ENCODE measurements at regions not wholly inside any gene's neighbourhood (a gene's known extent, or its start where the extent isn't known, plus 50 kb on each side); places are given as distances from the start of the nearest gene placed in this dataset.

- Mint-ChIP-seq H3K27ac (no peak overlapping the region), H3K9me3 (peaks cover 9% of the 10 kb centered on the region), H3K36me3 (ENCODE audit: low read depth) (no peaks in the 10 kb centered on the region), H3K4me3 (no peak overlapping the region), H3K27me3 (peaks cover 4% of the 10 kb centered on the region), H3K4me1 (ENCODE audit: low read depth) (no peaks in the 10 kb centered on the region)
- no peak for TF ChIP-seq CTCF (IDR thresholded peaks at IDR 0.05)
- DNase-seq (no peak), ATAC-seq (ENCODE audit: poor library complexity) (no peak)
- Histone ChIP-seq H3K36me3 (ENCODE audit: insufficient read depth, low read length) (no peaks in the 10 kb centered on the region), H3K27me3 (ENCODE audit: control insufficient read depth in 1 of 2, insufficient read depth in 2 of 2, low read length in 2 of 2) (no peaks in the 10 kb centered on the region), H3K4me1 (ENCODE audit: insufficient read depth, low read length) (no peaks in the 10 kb centered on the region), H3K4me3 (ENCODE audit: low read length) (no peak overlapping the region), H3K9me3 (ENCODE audit: control insufficient read depth in 1 of 2, insufficient read depth in 1 of 2, low read length in 2 of 2) (peaks cover 0 to 6% of the 10 kb centered on the region in 2 experiments), H3K27ac (ENCODE audit: low read depth in 1 of 2, low read length in 2 of 2) (no peak overlapping the region)
- intact Hi-C loops (cut with DNase I, micrococcal nuclease): no loop called here
- ChIA-PET CTCF (no interaction called here), POLR2A (no interaction called here)
These were observed 74.9 kb upstream of the MBOAT2 start for GRCh38 chr2:9078405-9078804.

DNA sequence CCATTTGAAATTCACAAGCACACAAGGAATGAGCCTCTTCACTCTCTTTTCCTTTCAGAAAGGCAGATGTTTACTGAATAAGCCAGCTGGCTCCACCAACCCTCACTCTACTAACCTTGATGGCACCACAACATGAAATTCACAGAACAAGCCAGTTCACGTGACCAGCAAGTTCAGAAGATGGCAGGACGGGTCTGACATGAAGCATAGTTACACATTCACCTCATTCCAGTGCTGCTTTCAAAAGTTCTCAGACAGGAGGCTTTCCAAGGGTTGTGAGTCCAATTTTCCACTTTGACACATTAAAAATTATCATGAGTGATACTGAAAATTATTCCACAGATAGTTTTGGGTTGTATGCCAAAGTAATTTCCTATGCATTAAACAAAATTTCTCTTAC is 74.2 kb upstream of the MBOAT2 start:
- ChIA-PET CTCF (no interaction called here), POLR2A (no interaction called here)
- H3K4me1 Mint-ChIP-seq (ENCODE audit: low read depth): no peaks in the 10 kb centered on the region
- Histone ChIP-seq H3K4me1 (ENCODE audit: insufficient read depth, low read length) (no peaks in the 10 kb centered on the region), H3K4me3 (ENCODE audit: low read length) (no peak overlapping the region), H3K9me3 (ENCODE audit: control insufficient read depth in 1 of 2, insufficient read depth in 1 of 2, low read length in 2 of 2) (peaks cover 0 to 6% of the 10 kb centered on the region in 2 experiments), H3K27ac (ENCODE audit: low read depth in 1 of 2, low read length in 2 of 2) (no peak overlapping the region), H3K36me3 (ENCODE audit: insufficient read depth, low read length) (no peaks in the 10 kb centered on the region), H3K27me3 (ENCODE audit: control insufficient read depth in 1 of 2, insufficient read depth in 2 of 2, low read length in 2 of 2) (no peaks in the 10 kb centered on the region)
- ATAC-seq (ENCODE audit: poor library complexity) (no peak), DNase-seq (no peak)
- H3K27ac Mint-ChIP-seq: no peak overlapping the region
- intact Hi-C loops (cut with DNase I, micrococcal nuclease): no loop called here
- no peaks in the 10 kb centered on the region for H3K36me3 Mint-ChIP-seq (ENCODE audit: low read depth)
- H3K9me3 Mint-ChIP-seq: peaks cover 6% of the 10 kb centered on the region
- no peaks in the 10 kb centered on the region for H3K27me3 Mint-ChIP-seq
- TF ChIP-seq CTCF (IDR thresholded peaks at IDR 0.05): no peak
- H3K4me3 Mint-ChIP-seq: no peak overlapping the region

DNA sequence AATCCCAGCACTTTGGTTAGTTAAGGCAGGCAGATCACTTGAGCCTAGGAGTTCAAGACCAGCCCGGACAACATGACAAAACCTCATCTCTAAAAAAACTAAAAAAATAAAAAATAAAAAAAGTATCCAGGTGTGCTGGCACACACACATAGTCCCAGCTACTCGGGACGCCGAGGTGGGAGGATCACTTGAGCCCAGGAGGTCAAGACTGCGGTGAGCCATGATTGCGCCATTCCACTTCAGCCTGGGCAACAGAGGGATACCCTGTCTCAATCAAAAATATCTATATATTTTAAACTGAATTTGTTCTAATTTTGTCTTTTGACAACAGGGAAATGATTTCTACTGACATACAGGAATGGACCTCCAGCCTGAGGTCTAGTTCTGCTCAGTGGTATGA is 73.3 kb upstream of the MBOAT2 start:
- Histone ChIP-seq H3K36me3 (ENCODE audit: insufficient read depth, low read length) (no peaks in the 10 kb centered on the region), H3K27ac (ENCODE audit: low read depth in 1 of 2, low read length in 2 of 2) (no peak overlapping the region), H3K4me1 (ENCODE audit: insufficient read depth, low read length) (no peaks in the 10 kb centered on the region), H3K4me3 (ENCODE audit: low read length) (no peak overlapping the region), H3K27me3 (ENCODE audit: control insufficient read depth in 1 of 2, insufficient read depth in 2 of 2, low read length in 2 of 2) (no peaks in the 10 kb centered on the region), H3K9me3 (ENCODE audit: control insufficient read depth in 1 of 2, insufficient read depth in 1 of 2, low read length in 2 of 2) (no peaks in the 10 kb centered on the region)
- ATAC-seq (ENCODE audit: poor library complexity) (no peak), DNase-seq (no peak)
- Mint-ChIP-seq H3K36me3 (ENCODE audit: low read depth) (no peaks in the 10 kb centered on the region), H3K27ac (no peak overlapping the region), H3K4me1 (ENCODE audit: low read depth) (no peaks in the 10 kb centered on the region), H3K4me3 (no peak overlapping the region), H3K9me3 (peaks cover 5% of the 10 kb centered on the region), H3K27me3 (peaks cover 5% of the 10 kb centered on the region)
- POLR2A ChIA-PET: no interaction called here
- intact Hi-C loops (cut with DNase I, micrococcal nuclease): no loop called here
- no peak for TF ChIP-seq CTCF (IDR thresholded peaks at IDR 0.05)
- CTCF ChIA-PET: no interaction called here

All from CD4-positive, alpha-beta T cell (primary cell).